HG03064 (cell line): ENCODE measurements at regions not wholly inside any gene's neighbourhood (a gene's known extent, or its start where the extent isn't known, plus 50 kb on each side); places are given as distances from the start of the nearest gene placed in this dataset.
"Not testable (repeated sequence)": the region's sequence is repeated elsewhere in the genome, so short reads cannot be mapped to it uniquely, and the experiment has no call there.

ENCODE experiments used
- ATAC-seq: cut with Tn5 transposase; IDR thresholded peaks from one replicate; pipeline ENCODE4 v1.9.1; 2021; ENCODE audit warnings: low read depth; ENCODE audit not compliant: unreplicated experiment

DNA sequence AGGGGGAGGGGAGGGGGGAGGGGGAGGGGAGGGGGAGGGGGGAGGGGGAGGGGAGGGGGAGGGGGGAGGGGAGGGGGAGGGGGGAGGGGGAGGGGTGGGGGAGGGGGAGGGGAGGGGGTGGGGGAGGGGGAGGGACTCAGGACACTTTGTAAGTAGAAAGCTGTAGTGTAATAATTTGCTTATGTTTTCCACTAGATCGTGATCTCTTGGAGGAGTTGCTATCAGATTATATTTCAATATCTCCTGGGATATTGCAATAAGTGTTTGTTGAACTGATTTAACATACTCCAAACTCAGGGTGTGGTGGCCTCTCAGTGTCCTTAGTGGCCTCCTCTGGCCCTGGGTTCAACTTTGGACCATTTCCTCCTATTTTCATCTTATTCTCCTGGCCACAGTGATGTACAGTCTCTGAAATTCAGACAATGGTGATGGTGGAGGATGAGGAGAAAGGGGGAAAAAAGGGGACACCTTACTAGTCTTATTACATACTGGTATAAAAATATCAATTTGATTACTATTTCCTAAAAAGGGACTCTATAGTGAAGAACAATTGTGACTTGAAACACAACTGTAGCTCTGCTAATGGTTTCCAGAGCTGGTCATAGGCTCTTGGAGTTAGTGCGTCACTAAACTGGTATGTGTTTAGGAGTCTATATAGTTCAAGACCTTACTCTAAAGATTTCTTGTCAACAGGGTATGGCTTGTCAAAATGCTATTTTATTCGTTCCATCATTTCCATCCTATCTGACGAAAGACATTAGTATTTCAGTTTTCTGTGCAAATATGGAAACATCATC is 89.6 kb downstream of the DDX1 start:
- no peak for ATAC-seq

DNA sequence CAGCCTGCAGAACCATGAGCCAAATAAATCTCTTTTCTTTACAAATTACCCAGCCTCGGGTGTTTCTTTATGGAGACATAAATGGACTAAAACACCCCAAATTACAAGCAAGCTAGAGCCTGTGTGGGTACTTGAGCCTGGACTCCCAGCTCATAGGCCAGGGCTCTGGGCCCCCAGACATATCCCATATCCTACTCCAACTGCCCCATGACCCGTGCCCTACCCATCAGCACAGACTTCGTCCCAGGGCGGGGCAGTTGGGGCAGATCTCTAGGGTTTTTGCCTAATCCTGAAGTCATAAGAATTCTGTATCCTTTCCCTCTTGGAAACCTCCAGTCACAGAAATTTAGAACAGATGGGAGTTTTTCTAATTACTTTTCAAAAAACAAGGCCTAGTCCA is 90.7 kb downstream of the DDX1 start:
- no peak for ATAC-seq

DNA sequence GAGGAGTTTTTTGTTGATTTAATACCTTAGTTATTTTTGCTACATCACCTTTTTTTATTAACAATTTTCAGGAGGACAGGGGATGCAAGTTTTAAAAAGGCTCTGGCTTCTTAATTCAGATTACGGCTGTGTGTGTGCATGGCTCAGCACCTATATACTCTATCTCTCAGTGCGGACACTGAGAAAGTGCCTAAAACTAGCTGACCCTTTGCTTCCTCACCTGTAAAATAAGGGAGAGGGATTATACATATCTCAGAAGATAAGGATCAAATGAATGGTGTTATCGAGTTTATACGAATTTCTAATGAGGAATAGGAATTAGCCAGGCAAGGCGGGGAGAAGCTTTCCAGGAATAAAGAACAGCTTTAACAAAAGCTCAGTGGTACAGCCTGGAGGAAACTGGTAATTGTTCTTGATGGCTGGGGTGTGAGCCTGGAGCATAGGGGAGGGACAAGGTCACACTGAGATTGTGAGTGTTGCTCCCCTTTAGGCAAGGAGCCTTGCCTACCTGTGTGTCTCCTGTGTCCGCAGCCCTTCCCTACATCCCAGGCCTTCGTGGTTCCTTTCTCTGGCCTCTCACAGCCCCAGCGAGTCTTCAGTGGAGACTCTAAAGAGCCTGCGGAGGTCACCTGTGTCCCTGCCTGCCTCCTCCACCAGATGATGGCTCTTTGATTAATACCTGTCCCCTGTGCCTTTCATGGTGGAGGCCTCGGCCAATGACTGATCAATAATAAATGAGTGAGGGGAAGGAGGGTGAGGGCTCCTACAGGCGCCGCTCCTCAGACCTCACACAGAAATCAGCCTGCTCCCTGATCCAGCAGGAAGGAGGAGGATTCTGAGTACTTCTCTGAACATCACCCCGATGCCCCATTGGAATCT is 92.7 kb downstream of the DDX1 start:
- ATAC-seq: no peak

DNA sequence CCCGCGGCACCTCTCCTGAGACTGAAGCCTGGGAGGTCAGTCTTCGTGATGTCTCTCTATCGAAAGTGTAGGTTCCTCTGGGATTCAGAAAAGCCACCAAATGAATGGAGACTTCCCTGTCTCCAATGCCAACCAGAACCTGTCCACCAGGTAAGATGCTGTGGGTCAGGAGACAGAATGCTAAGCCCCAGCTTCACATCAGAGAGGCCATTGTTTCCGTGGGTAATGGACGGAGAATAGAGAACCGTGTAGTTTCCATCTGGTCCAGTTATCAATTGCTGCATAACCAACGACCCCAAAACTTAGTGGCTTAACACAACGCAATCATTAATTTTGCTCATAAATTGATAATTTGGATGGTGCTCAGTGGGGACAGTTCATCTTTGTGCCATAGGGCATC is 93.5 kb downstream of the DDX1 start:
- ATAC-seq: no peak

DNA sequence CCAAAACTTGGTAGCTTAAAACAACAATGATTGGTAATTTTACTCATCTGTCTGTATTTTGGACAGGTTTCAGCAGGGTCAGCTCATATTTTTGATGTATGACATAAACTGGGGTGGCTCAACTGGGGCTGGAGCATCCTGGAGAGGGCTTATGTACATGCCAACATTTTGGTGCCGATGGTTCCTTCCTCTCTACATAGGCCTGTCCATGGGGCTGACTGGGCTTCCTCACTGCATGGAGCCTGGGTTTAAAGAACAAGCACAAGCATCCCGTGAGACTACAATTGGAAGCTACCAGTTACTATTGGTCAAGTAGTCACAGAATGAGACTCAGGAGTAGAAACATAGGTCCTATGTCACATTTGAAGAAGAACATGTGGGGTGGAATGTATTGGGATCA is 95.0 kb downstream of the DDX1 start:
- no peak for ATAC-seq

DNA sequence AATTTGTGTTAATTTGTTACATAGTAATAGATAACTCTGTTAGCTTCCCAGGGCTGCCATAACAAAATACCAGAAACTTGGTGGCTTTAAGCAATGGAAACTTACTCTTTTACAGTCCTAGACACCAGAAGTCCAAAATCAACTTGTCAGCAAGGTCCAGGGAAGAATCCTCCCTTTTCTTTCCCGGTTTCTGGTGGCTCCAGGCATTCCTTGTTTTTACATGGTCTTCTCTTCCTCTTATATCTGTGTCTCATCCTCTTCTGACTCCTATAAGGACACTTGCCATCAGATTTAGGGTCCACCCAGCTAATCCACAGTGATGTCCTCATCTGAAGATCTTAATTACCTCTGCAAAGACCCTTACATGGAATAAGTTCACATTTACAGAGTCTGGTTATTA is 95.6 kb downstream of the DDX1 start:
- no peak for ATAC-seq

DNA sequence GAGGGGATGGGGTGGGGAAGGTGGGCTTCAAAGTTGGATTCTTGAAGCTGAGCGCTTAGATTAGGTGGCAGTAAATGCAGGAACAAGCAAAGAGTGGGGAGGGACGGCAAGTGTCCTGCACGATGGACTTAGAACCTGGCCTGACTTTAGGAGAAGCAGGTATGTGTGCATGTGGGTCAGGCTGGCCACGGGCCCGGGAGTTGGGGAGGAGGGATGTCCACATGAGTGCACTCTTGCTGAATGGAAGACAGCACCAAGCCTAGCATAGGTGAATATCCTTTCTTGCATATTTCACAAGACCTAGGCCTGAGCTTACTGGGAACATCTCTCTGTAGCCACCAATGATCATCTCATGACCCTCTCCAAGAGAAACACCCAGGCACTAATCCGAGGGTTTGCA is 96.1 kb downstream of the DDX1 start:
- ATAC-seq: no peak

DNA sequence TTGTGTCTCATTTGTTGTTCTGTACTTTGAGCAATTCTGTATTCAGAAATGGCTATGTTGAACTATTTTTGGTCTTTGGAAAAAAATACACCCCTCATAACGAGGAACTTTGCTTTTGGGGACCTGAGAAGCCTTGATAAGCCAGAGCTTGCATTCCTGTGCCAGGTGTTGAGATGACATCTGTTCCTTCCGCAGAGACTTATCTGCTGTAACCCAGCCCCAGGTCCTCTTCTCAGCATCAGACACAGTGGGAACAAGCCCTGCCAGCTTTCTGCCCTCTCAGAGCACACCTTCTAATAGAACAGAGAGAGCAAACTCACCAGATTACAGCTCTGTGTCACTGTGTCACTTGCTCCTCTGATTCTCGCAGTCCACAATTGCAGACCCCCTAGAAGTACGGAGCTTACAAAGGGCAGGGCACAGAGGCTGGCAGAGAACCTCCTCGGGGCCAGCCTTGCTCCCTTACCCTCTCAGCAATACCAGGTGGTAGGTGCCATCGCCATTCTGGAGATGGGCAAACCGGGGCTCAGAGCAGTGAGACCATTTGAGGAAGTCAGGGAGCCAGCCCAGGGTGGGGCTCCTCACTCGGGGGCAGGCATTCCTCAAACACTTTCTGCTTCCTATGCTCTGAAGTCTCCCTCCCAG is 97.4 kb downstream of the DDX1 start:
- ATAC-seq: no peak

DNA sequence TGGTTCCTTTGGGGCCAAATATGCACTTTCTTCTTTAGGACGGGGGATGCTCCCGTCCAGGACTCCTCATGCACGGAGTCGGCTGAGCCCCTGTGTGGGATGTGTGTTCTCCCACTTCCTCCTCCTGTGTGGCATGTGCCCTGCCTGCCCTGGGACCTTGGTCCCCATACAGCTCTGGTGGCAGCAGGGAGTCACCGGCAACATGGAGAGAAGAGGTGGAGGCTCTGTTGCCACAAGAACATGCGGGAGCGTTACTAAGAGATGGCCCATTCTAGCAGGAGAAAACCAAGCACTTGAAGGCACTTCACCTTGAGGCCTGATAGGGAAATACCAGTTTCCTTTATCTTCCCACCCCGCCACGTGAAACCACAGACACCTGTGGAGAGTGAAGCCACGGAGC is 98.0 kb downstream of the DDX1 start:
- no peak for ATAC-seq

DNA sequence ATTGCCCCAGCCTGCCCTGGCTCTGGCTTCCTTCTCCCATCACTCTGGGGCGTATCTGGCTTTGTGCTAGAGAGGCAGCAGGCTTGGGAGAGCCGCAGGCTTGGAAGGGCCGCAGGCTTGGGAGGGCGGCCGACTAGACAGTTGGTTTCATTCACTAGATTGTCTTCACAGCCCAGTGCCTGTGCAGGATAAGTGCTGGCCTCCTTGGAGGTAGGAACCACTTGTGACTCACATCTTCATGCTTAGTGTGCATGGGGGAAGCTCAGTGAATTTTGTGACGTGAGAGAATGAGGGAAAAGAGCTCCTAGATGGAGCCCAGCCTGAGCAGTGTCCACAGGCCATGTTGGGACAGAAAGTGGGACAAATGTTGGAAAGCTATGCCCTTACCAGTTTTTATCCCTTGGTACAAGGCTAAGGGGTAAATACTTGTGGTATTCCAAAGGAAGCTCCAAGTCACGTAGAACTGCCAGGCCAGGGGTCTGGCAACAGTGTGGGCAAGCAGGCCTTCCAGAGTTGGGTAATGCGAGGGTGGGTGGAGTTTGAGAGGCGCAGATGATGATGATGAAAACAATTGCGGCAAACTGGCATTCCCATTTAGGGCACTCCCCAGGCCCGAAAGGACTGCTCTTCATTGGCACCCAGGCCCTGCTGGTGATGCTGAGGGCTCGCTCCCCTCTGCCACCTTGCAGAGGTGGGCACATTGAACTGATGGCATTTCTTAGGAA is 100.1 kb downstream of the DDX1 start:
- ATAC-seq: no peak

DNA sequence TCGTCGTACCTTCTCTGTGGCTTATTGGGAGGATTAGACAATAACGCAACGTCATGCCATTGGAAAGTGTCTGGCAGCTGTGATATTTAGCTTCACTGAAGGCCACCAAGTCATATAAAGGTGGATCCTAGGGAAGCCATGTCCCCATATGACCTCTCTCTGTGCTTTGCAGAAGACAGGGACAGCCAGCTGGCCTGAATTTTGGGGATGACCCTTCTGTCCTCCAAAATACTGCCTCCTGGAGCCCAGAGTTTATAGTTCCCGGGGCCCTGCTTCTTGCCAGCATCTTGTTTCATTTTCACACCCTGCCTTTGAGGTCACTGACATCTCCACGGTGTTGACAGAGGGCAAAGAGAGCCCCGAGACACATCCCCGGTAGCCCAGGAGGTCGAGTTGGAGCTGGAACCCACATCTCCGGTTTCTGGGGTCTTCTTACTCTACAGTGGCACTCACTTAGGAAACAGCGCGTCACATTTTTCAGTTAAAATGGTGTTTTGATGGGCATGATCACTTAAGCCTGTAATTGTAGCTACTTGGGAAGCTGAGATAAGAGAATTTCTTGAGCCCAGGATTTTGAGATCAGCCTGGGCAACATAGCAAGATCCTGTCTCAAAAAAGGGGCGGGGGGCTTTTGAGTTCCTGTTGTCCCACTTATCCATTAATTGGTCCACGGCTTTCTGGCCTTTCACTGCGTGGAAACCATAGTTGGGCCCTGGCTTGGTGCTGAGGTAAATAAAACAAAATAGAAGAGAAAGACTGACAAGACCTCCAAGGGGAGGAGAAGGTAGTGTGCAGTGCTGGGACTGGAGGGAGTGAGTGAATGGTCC is 101.1 kb downstream of the DDX1 start:
- no peak for ATAC-seq

DNA sequence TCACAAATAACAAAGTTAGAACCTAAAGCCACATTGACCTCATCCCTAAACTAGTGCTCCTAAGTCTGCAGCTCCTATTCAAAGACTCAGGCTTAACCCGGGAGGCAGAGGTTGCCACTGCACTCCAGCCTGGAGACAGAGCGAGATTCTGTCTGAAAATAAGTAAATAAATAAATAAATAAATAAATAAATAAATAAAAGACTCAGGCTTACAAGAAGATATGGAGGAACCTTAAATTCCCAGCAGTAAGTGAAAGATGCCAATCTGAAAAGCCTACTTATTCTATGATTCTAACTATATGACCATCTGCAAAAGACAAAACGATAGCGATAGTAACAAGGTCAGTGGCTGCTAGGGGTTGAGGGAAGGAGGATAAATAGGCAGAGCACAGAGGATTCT is 101.7 kb downstream of the DDX1 start:
- no peak for ATAC-seq

DNA sequence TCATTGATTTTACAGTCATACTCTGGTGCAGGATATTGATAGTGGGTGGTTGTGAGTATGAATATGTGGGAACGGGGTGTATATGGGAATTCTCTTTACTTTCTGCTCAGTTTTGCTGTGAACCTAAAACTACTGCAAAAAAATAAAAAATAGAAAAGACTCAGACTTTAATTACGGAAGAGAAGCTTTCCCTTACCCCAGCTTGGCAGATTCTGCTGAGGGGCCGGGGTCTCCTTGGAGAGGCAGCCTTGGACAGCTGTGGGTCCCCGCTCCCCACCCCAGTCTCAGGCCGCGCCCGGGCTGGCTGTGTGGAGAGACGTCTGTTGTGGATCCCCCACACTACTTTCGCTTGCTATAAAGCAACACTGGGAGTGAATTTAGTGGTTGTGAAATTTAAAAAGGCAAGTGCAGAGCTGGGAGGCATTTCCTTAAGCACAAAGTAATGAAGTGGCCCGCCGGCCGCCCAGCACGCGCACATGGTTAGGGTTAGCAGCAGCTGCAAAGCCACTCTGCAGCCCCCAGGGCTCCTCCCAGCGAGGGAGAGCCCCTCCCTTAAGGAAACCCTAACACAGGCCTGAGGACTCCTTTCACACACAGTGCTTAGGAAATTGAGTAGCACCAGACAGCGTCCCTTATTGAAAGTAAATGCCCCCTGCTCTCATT is 102.4 kb downstream of the DDX1 start:
- no peak for ATAC-seq

DNA sequence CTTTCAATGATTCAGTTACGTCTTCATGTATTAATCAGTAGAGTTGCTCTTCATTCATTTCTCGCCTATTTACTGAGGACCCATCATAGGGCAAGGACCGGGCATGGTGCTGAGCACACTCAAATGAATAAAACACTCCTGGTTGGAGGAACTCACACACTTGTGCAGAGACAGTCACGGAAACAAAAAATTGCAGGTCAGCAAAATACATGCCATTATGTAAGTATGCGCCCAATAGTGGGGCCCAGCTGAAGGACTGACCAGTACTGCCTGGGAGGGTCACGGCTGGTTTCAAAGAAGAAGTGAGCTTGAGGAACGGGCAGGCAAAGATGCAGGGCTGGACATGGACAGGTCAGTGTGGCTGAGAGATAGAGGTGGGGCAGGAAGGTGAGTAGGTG is 102.9 kb downstream of the DDX1 start:
- ATAC-seq: no peak

DNA sequence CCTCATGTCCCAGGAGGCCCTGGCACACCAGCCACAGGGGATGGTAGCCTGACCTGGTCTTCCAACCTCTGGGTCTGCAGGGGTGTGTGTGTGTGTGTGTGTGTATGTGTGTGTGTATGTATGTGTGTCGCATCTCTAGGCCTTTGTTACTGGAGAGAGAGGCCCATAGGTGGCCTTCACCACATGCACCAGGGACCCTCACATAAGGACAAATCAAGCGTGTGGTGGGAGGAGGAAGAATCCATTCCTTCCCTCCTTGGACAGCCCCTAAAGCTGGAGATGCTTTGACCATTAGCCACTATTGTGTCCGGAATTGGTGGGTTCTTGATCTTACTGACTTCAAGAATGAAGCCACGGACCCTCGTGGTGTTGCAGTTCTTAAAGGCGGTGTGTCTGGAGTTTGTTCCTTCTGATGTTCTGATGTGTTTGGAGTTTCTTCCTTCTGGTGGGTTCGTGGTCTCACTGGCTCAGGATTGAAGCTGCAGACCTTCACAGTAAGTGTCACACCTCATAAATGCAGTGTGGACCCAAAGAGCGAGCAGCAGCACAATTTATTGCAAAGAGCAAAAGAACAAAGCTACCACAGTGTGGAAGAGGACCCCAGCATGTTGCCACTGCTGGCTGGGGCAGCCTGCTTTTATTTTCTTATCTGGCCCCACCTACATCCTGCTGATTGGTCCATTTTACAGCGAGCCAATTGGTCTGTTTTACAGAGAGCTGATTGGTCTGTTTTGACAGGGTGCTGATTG is 104.1 kb downstream of the DDX1 start:
- no peak for ATAC-seq

DNA sequence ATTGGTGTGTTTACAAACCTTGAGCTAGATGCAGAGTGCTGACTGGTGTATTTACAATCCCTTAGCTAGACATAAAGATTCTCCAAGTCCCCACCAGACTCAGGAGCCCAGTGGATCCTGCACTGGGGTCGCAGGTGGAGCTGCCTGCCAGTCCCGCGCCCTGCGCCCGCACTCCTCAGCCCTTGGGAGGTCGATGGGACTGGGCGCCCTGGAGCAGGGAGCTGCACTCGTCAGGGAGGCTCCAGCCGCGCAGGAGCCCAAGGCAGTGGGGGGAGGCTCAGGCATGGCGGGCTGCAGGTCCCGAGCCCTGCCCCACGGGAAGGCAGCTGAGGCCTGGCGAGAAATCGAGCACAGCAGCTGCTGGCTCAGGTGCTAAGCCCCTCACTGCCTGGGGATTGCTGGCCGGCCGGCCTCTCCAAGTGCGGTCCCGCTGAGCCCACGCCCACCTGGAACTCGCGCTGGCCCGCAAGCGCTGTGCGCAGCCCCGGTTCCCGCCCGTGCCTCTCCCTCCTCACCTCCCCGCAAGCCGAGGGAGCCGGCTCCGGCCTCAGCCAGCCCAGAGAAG is 105.0 kb downstream of the DDX1 start:
- not testable (repeated sequence) for ATAC-seq

DNA sequence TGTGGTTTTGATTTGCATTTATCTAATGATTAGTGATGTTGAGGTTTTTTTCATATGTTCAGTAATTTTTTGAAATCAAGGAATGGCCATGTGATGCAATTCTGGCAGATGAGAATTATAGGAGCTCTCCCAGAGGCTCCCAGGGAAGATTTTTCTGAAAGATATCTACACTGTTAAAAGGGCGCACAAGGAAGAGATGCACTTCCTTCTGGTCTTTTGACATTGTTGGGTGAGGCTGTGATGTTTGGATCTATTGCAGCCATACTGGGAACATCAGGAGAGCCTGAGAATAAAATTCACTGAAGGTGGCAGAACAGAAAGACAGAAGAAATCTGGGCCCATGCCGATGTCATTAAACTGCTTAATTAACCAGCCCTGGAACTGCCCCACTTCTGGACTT is 108.5 kb downstream of the DDX1 start:
- ATAC-seq: no peak

DNA sequence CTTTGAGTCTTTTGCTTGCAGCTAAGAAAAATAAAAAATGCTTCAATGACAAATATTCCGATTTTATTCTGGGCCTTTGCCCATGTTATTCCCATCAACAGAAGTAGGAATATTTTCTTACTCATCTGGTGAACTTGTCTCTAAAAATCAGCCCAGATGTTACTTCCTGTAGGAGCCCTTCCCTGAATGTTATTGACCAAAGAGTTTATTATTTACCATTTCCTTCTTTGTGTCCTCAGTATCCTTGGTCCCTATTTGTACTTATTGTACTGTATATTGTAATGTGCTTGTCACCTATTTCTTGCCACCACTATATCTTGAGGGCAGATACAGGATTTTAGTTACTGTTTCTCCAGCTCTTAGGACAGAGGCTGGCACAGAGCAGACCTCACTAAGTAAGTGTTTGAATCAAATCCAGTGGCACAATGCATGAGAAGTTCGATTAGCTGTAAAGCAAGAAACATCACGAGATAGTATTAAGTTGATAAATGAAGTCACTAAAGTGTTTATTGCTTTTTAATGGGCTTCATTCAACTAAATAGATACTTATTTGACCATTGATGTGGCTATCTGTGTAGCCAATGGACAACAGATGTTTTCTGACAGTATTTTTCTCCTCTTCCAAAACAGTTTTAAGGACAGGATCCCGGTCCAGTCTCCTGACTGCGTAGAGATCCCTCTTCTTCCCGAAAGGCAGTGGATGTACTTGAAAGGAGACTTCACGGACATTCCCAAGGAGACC is 109.1 kb downstream of the DDX1 start:
- no peak for ATAC-seq
